ENCODE measurements at regions not wholly inside any gene's neighbourhood (a gene's known extent, or its start where the extent isn't known, plus 50 kb on each side); places are given as distances from the start of the nearest gene placed in this dataset.
"Not testable (repeated sequence)": the region's sequence is repeated elsewhere in the genome, so short reads cannot be mapped to it uniquely, and the experiment has no call there.

GRCh38 chrX:5290635-5291034 is 938.0 kb downstream of the NLGN4X start:
- DNase-seq (ENCODE audit: low read depth, low spot score) (no peak), FAIRE-seq (no peak)
- no peak overlapping the region for H3K27ac ChIP-seq (ENCODE audit: control insufficient read depth, insufficient read depth, low read length)
- H3K36me3 ChIP-seq (ENCODE audit: control insufficient read depth in 2 of 2, extremely low read depth in 1 of 2, insufficient read depth in 2 of 2, low read length in 2 of 2): no peaks in the 10 kb centered on the region
- no peak overlapping the region for H2AFZ ChIP-seq (ENCODE audit: control insufficient read depth, low read length)
- TF ChIP-seq CTCF (optimal IDR thresholded peaks at IDR 0.05 in 1 of 3, IDR thresholded peaks at IDR 0.05 in 1 of 3, conservative IDR thresholded peaks at IDR 0.05 in 1 of 3; ENCODE audit: extremely low read depth in 1 of 3, insufficient read depth in 2 of 3, low read length in 3 of 3) (no peak), EZH2 (IDR thresholded peaks at IDR 0.05; ENCODE audit: low read length) (no peak)
- H3K4me1 ChIP-seq (ENCODE audit: control insufficient read depth, extremely low read depth, insufficient read depth, low read length): no peaks in the 10 kb centered on the region
- dilution Hi-C loops (cut with MboI; ENCODE audit: extremely low pct_ligation_motif_present, low sequenced_read_pairs): no loop called here
- H3K79me2 ChIP-seq (ENCODE audit: control insufficient read depth, insufficient read depth, low read length): no peaks in the 10 kb centered on the region
- no peak overlapping the region for H3K4me2 ChIP-seq (ENCODE audit: control insufficient read depth, extremely low read depth, insufficient read depth, low read depth, low read length)
- H3K9ac ChIP-seq (ENCODE audit: control insufficient read depth, extremely low read depth, insufficient read depth, low read length): no peak overlapping the region
- no peaks in the 10 kb centered on the region for H3K9me3 ChIP-seq (ENCODE audit: control insufficient read depth, low read depth, low read length)
- H4K20me1 ChIP-seq (ENCODE audit: control insufficient read depth, extremely low read depth, insufficient read depth, low read length): no peaks in the 10 kb centered on the region
- no peaks in the 10 kb centered on the region for H3K27me3 ChIP-seq (ENCODE audit: control insufficient read depth, extremely low read depth, insufficient read depth, low read length)
- no peak overlapping the region for H3K4me3 ChIP-seq (ENCODE audit: control insufficient read depth in 2 of 3, extremely low read depth in 1 of 3, insufficient read depth in 2 of 3, low read depth in 1 of 3, low read length in 3 of 3)
- no peaks in the 10 kb centered on the region for H3K9me1 ChIP-seq (ENCODE audit: control insufficient read depth, extremely low read depth, insufficient read depth, low read length)

GRCh38 chrX:5289949-5290348 is 938.7 kb downstream of the NLGN4X start:
- H3K27me3 ChIP-seq (ENCODE audit: control insufficient read depth, extremely low read depth, insufficient read depth, low read length); H3K27ac ChIP-seq (ENCODE audit: control insufficient read depth, insufficient read depth, low read length); H4K20me1 ChIP-seq (ENCODE audit: control insufficient read depth, extremely low read depth, insufficient read depth, low read length); H3K9me3 ChIP-seq (ENCODE audit: control insufficient read depth, low read depth, low read length); H2AFZ ChIP-seq (ENCODE audit: control insufficient read depth, low read length); H3K36me3 ChIP-seq (ENCODE audit: control insufficient read depth in 2 of 2, extremely low read depth in 1 of 2, insufficient read depth in 2 of 2, low read length in 2 of 2); H3K4me1 ChIP-seq (ENCODE audit: control insufficient read depth, extremely low read depth, insufficient read depth, low read length); FAIRE-seq; H3K79me2 ChIP-seq (ENCODE audit: control insufficient read depth, insufficient read depth, low read length); dilution Hi-C loops (cut with MboI; ENCODE audit: extremely low pct_ligation_motif_present, low sequenced_read_pairs); H3K4me3 ChIP-seq (ENCODE audit: control insufficient read depth in 2 of 3, extremely low read depth in 1 of 3, insufficient read depth in 2 of 3, low read depth in 1 of 3, low read length in 3 of 3); H3K9ac ChIP-seq (ENCODE audit: control insufficient read depth, extremely low read depth, insufficient read depth, low read length); H3K9me1 ChIP-seq (ENCODE audit: control insufficient read depth, extremely low read depth, insufficient read depth, low read length); DNase-seq (ENCODE audit: low read depth, low spot score); H3K4me2 ChIP-seq (ENCODE audit: control insufficient read depth, extremely low read depth, insufficient read depth, low read depth, low read length): not testable (repeated sequence)

GRCh38 chrX:5278908-5279307 is 949.8 kb downstream of the NLGN4X start:
- DNase-seq (ENCODE audit: low read depth, low spot score) (no peak), FAIRE-seq (no peak)
- dilution Hi-C loops (cut with MboI; ENCODE audit: extremely low pct_ligation_motif_present, low sequenced_read_pairs): no loop called here
- Histone ChIP-seq H3K9ac (ENCODE audit: control insufficient read depth, extremely low read depth, insufficient read depth, low read length) (no peak overlapping the region), H3K27ac (ENCODE audit: control insufficient read depth, insufficient read depth, low read length) (no peak overlapping the region), H3K27me3 (ENCODE audit: control insufficient read depth, extremely low read depth, insufficient read depth, low read length) (no peaks in the 10 kb centered on the region), H3K9me3 (ENCODE audit: control insufficient read depth, low read depth, low read length) (no peaks in the 10 kb centered on the region), H3K4me1 (ENCODE audit: control insufficient read depth, extremely low read depth, insufficient read depth, low read length) (no peaks in the 10 kb centered on the region), H3K4me3 (ENCODE audit: control insufficient read depth in 2 of 3, extremely low read depth in 1 of 3, insufficient read depth in 2 of 3, low read depth in 1 of 3, low read length in 3 of 3) (no peak overlapping the region), H4K20me1 (ENCODE audit: control insufficient read depth, extremely low read depth, insufficient read depth, low read length) (no peaks in the 10 kb centered on the region), H3K79me2 (ENCODE audit: control insufficient read depth, insufficient read depth, low read length) (no peaks in the 10 kb centered on the region), H3K36me3 (ENCODE audit: control insufficient read depth in 2 of 2, extremely low read depth in 1 of 2, insufficient read depth in 2 of 2, low read length in 2 of 2) (no peaks in the 10 kb centered on the region), H3K4me2 (ENCODE audit: control insufficient read depth, extremely low read depth, insufficient read depth, low read depth, low read length) (no peak overlapping the region), H2AFZ (ENCODE audit: control insufficient read depth, low read length) (no peak overlapping the region), H3K9me1 (ENCODE audit: control insufficient read depth, extremely low read depth, insufficient read depth, low read length) (no peaks in the 10 kb centered on the region)
- TF ChIP-seq EZH2 (IDR thresholded peaks at IDR 0.05; ENCODE audit: low read length) (no peak), CTCF (optimal IDR thresholded peaks at IDR 0.05 in 1 of 3, IDR thresholded peaks at IDR 0.05 in 1 of 3, conservative IDR thresholded peaks at IDR 0.05 in 1 of 3; ENCODE audit: extremely low read depth in 1 of 3, insufficient read depth in 2 of 3, low read length in 3 of 3) (no peak)
